MM.1S (cell line): ENCODE measurements at regions not wholly inside any gene's neighbourhood (a gene's known extent, or its start where the extent isn't known, plus 50 kb on each side); places are given as distances from the start of the nearest gene placed in this dataset.

Experiments used
- DNase-seq: peaks from one replicate; pipeline ENCODE4 v3.0.0-alpha.2; 2015
- H2AFZ ChIP-seq: fragments of 300-600 bp; sonication (generic); 2 replicates; pipeline ENCODE4 v1.6.0; 2016; ENCODE audit warnings: antibody characterized with exemption, low read length
- H3F3A ChIP-seq: fragments of 300-600 bp; sonication (generic); 2 replicates; pipeline ENCODE4 v1.6.1; 2016; ENCODE audit warnings: mild to moderate bottlenecking, antibody characterized with exemption, low read length, moderate library complexity, mixed read lengths; ENCODE audit not compliant: insufficient read depth
- H3K27ac ChIP-seq: fragments of 300-600 bp; sonication (generic); 2 replicates; pipeline ENCODE4 v1.5.1; 2016; ENCODE audit warnings: mild to moderate bottlenecking, low read length
- H3K27me3 ChIP-seq: fragments of 300-600 bp; sonication (generic); replicated peaks from 2 replicates; pipeline ENCODE4 v1.6.0; 2016; ENCODE audit warnings: low read length; ENCODE audit not compliant: insufficient read depth
- H3K36me3 ChIP-seq: fragments of 300-600 bp; sonication (generic); replicated peaks from 2 replicates; pipeline ENCODE4 v1.6.1; 2016; ENCODE audit warnings: mild to moderate bottlenecking, low read length, mixed read lengths; ENCODE audit not compliant: insufficient read depth
- H3K4me1 ChIP-seq: fragments of 300-600 bp; sonication (generic); 2 replicates; pipeline ENCODE4 v1.6.1; 2016; ENCODE audit warnings: low read length, mixed read lengths
- H3K4me2 ChIP-seq: fragments of 300-600 bp; sonication (generic); 2 replicates; pipeline ENCODE4 v1.6.0; 2016; ENCODE audit warnings: low read depth, low read length
- H3K4me3 ChIP-seq: fragments of 300-600 bp; sonication (generic); 2 replicates; pipeline ENCODE4 v1.5.1; 2016; ENCODE audit warnings: low read length, mixed read lengths
- H3K79me2 ChIP-seq: fragments of 300-600 bp; sonication (generic); 2 replicates; pipeline ENCODE4 v1.6.1; 2016; ENCODE audit warnings: mixed run types, low read length, mixed read lengths
- H3K9ac ChIP-seq: fragments of 300-600 bp; sonication (generic); 2 replicates; pipeline ENCODE4 v1.6.1; 2016; ENCODE audit warnings: low read length, mixed read lengths
- H3K9me2 ChIP-seq: fragments of 300-600 bp; sonication (generic); replicated peaks from 2 replicates; pipeline ENCODE4 v1.6.1; 2016; ENCODE audit warnings: mild to moderate bottlenecking, low read length, mixed read lengths; ENCODE audit not compliant: insufficient read depth
- H3K9me3 ChIP-seq: fragments of 300-600 bp; sonication (generic); replicated peaks from 2 replicates; pipeline ENCODE4 v1.6.1; 2016; ENCODE audit warnings: mild to moderate bottlenecking, low read length, mixed read lengths; ENCODE audit not compliant: insufficient read depth
- H4K20me1 ChIP-seq: fragments of 300-600 bp; sonication (generic); 2 replicates; pipeline ENCODE4 v1.6.1; 2016; ENCODE audit warnings: mild to moderate bottlenecking, low read length, moderate library complexity, mixed read lengths; ENCODE audit not compliant: insufficient read depth
- CTCF ChIP-seq: fragments of 300-600 bp; sonication (generic); IDR thresholded peaks from 2 replicates; pipeline ENCODE4 v1.5.1; 2016; ENCODE audit warnings: antibody characterized with exemption, low read length, mixed read lengths
- EZH2 ChIP-seq: fragments of 300-600 bp; sonication (generic); optimal IDR thresholded peaks from 2 replicates; pipeline ENCODE3; 2017; ENCODE audit warnings: low read depth, mild to moderate bottlenecking, antibody characterized with exemption, low read length, mixed read lengths
- EZH2phosphoT487 ChIP-seq: fragments of 300-600 bp; sonication (generic); IDR thresholded peaks from 2 replicates; pipeline ENCODE4 v1.6.1; 2018; ENCODE audit warnings: antibody characterized with exemption, low read length

- Histone ChIP-seq H3K4me2 (no peak overlapping the region), H3F3A (no peaks in the 10 kb centered on the region), H3K9me2 (no peaks in the 10 kb centered on the region), H3K9me3 (no peaks in the 10 kb centered on the region), H3K27me3 (no peaks in the 10 kb centered on the region), H2AFZ (no peak overlapping the region), H3K9ac (no peak overlapping the region), H3K79me2 (no peaks in the 10 kb centered on the region), H3K4me1 (no peaks in the 10 kb centered on the region), H3K36me3 (no peaks in the 10 kb centered on the region), H3K4me3 (no peak overlapping the region), H4K20me1 (no peaks in the 10 kb centered on the region), H3K27ac (no peak overlapping the region)
- TF ChIP-seq CTCF (no peak), EZH2phosphoT487 (no peak), EZH2 (no peak)
- no peak for DNase-seq
Measured at GRCh38 chr19:28299649-28300048, 913.3 kb downstream of the UQCRFS1 start.

- no peak for DNase-seq
- Histone ChIP-seq H3K4me2 (no peak overlapping the region), H3K4me1 (no peaks in the 10 kb centered on the region), H3K79me2 (no peaks in the 10 kb centered on the region), H4K20me1 (no peaks in the 10 kb centered on the region), H3K27me3 (no peaks in the 10 kb centered on the region), H3K4me3 (no peak overlapping the region), H3K36me3 (no peaks in the 10 kb centered on the region), H3K27ac (no peak overlapping the region), H3F3A (no peaks in the 10 kb centered on the region), H3K9ac (no peak overlapping the region), H3K9me3 (no peaks in the 10 kb centered on the region), H2AFZ (no peak overlapping the region), H3K9me2 (no peaks in the 10 kb centered on the region)
- TF ChIP-seq EZH2 (no peak), CTCF (no peak), EZH2phosphoT487 (no peak)
Measured at GRCh38 chr19:28297586-28298157, 915.3 kb downstream of the UQCRFS1 start.

- Histone ChIP-seq H3K79me2 (no peaks in the 10 kb centered on the region), H3K9me3 (no peaks in the 10 kb centered on the region), H3F3A (no peaks in the 10 kb centered on the region), H3K4me1 (no peaks in the 10 kb centered on the region), H3K4me2 (no peak overlapping the region), H3K4me3 (no peak overlapping the region), H3K9ac (no peak overlapping the region), H3K36me3 (no peaks in the 10 kb centered on the region), H3K27me3 (no peaks in the 10 kb centered on the region), H3K27ac (no peak overlapping the region), H3K9me2 (no peaks in the 10 kb centered on the region), H2AFZ (no peak overlapping the region), H4K20me1 (no peaks in the 10 kb centered on the region)
- no peak for DNase-seq
- TF ChIP-seq CTCF, result no peak
- TF ChIP-seq EZH2phosphoT487, result no peak
- TF ChIP-seq EZH2, result no peak
Measured at GRCh38 chr19:28297036-28297435, 915.9 kb downstream of the UQCRFS1 start.
